ENCODE measurements at regions not wholly inside any gene's neighbourhood (a gene's known extent, or its start where the extent isn't known, plus 50 kb on each side); places are given as distances from the start of the nearest gene placed in this dataset.

GRCh38 chr2:104538077-104538476 is 315.8 kb upstream of the POU3F3 start:
- no peak for DNase-seq (ENCODE audit: low read depth)

GRCh38 chr2:104539649-104540048 is 314.3 kb upstream of the POU3F3 start:
- DNase-seq (ENCODE audit: low read depth) = no peak

GRCh38 chr2:104545055-104545454 is 308.9 kb upstream of the POU3F3 start:
- no peak for DNase-seq (ENCODE audit: low read depth)

GRCh38 chr2:104546537-104546936 is 307.4 kb upstream of the POU3F3 start:
- DNase-seq (ENCODE audit: low read depth) = no peak

- no peak for DNase-seq (ENCODE audit: low read depth)
These were observed 306.7 kb upstream of the POU3F3 start for GRCh38 chr2:104547221-104547620.

GRCh38 chr2:104561251-104561650 is 292.7 kb upstream of the POU3F3 start:
- no peak for DNase-seq (ENCODE audit: low read depth)

GRCh38 chr2:104562537-104562936 is 291.4 kb upstream of the POU3F3 start:
- no peak for DNase-seq (ENCODE audit: low read depth)

GRCh38 chr2:104563398-104563996 is 290.4 kb upstream of the POU3F3 start:
- no peak for DNase-seq (ENCODE audit: low read depth)

GRCh38 chr2:104568247-104568646 is 285.7 kb upstream of the POU3F3 start:
- no peak for DNase-seq (ENCODE audit: low read depth)

- DNase-seq (ENCODE audit: low read depth) = no peak
These were observed 283.7 kb upstream of the POU3F3 start for GRCh38 chr2:104570259-104570658.

GRCh38 chr2:104572834-104573233 is 281.1 kb upstream of the POU3F3 start:
- DNase-seq (ENCODE audit: low read depth) = no peak

- no peak for DNase-seq (ENCODE audit: low read depth)
These were observed 279.5 kb upstream of the POU3F3 start for GRCh38 chr2:104574367-104574766.

- no peak for DNase-seq (ENCODE audit: low read depth)
These were observed 276.8 kb upstream of the POU3F3 start for GRCh38 chr2:104577143-104577542.

GRCh38 chr2:104582471-104582870 is 271.4 kb upstream of the POU3F3 start:
- DNase-seq (ENCODE audit: low read depth) = no peak

GRCh38 chr2:104583811-104584210 is 270.1 kb upstream of the POU3F3 start:
- no peak for DNase-seq (ENCODE audit: low read depth)

GRCh38 chr2:104584393-104584792 is 269.5 kb upstream of the POU3F3 start:
- no peak for DNase-seq (ENCODE audit: low read depth)

GRCh38 chr2:104595576-104595975 is 258.3 kb upstream of the POU3F3 start:
- DNase-seq (ENCODE audit: low read depth) = no peak

GRCh38 chr2:104597942-104598341 is 256.0 kb upstream of the POU3F3 start:
- no peak for DNase-seq (ENCODE audit: low read depth)

- DNase-seq (ENCODE audit: low read depth) = no peak
These were observed 255.3 kb upstream of the POU3F3 start for GRCh38 chr2:104598636-104599035.

GRCh38 chr2:104599787-104600510 is 254.0 kb upstream of the POU3F3 start:
- DNase-seq (ENCODE audit: low read depth) = no peak

- no peak for DNase-seq (ENCODE audit: low read depth)
These were observed 247.9 kb upstream of the POU3F3 start for GRCh38 chr2:104606056-104606455.

GRCh38 chr2:104616856-104617255 is 237.1 kb upstream of the POU3F3 start:
- no peak for DNase-seq (ENCODE audit: low read depth)

GRCh38 chr2:104620801-104621200 is 233.1 kb upstream of the POU3F3 start:
- DNase-seq (ENCODE audit: low read depth) = no peak

- no peak for DNase-seq (ENCODE audit: low read depth)
These were observed 218.3 kb upstream of the POU3F3 start for GRCh38 chr2:104635608-104636007.

Data from GM04503 (cell line).